Lower leg skin (tissue), 4 donors: ENCODE measurements at regions not wholly inside any gene's neighbourhood (a gene's known extent, or its start where the extent isn't known, plus 50 kb on each side); places are given as distances from the start of the nearest gene placed in this dataset.

Experiments
- DNase-seq, 2 donors: peaks; one replicate each; pipeline ENCODE4 v3.0.0-alpha.2; 2019; ENCODE audit warnings: low spot score in 2 of 2
- H3K4me3 ChIP-seq: fragments of 200-600 bp; sonication (generic); 2 replicates; pipeline ENCODE4 v1.5.1; 2017; ENCODE audit warnings: mild to moderate bottlenecking, low read depth; ENCODE audit not compliant: poor library complexity, severe bottlenecking
- CTCF ChIP-seq, 3 donors: fragments of 450-650 bp; IDR thresholded peaks; one replicate each; pipeline ENCODE4 v1.5.1; 2016; ENCODE audit warnings: antibody characterized with exemption in 3 of 3, mild to moderate bottlenecking in 3 of 3, moderate library complexity in 2 of 3
- POLR2A ChIP-seq, 2 donors: fragments of 450-650 bp; IDR thresholded peaks; one replicate each; pipeline ENCODE4 v1.6.1; 2016 to 2017; ENCODE audit warnings: antibody characterized with exemption in 2 of 2, mild to moderate bottlenecking in 1 of 2, moderate library complexity in 1 of 2
- WGBS, 2 donors: methylation state at CpG; one replicate each; pipeline ENCODE4 v1.1.5; 2018; 5-methylcytosine and 5-hydroxymethylcytosine counted together
- intact Hi-C: fragments of 100-400 bp; cut with DNase I; formaldehyde crosslinking; loops from one replicate; pipeline ENCODE4 v1.15.0; 2023; ENCODE audit warnings: low total_unique reads

GRCh38 chr2:78592491-78592890, 433.0 kb upstream of the REG3G start:
- intact Hi-C loops: no loop called here
- DNase-seq: no peak
- TF ChIP-seq CTCF (IDR thresholded peaks at IDR 0.05) (no peak), POLR2A (IDR thresholded peaks at IDR 0.05) (no peak)
- H3K4me3 ChIP-seq: no peak overlapping the region
- WGBS, 2 donors: 68 to 75% methylated on average over 3 of the region's 3 CpGs

- intact Hi-C loops: no loop called here
- TF ChIP-seq CTCF (IDR thresholded peaks at IDR 0.05) (no peak), POLR2A (IDR thresholded peaks at IDR 0.05) (no peak)
- no peak for DNase-seq
- WGBS, 2 donors: 89 to 100% methylated on average over 1 of the region's 1 CpG
- no peak overlapping the region for H3K4me3 ChIP-seq
Observed at GRCh38 chr2:78601113-78601512, 424.4 kb upstream of the REG3G start.

- WGBS, 2 donors: 91 to 94% methylated on average over 4 of the region's 4 CpGs
- TF ChIP-seq POLR2A (IDR thresholded peaks at IDR 0.05): no peak
- no peak for TF ChIP-seq CTCF (IDR thresholded peaks at IDR 0.05)
- no peak overlapping the region for H3K4me3 ChIP-seq
- DNase-seq: no peak
- intact Hi-C loops: no loop called here
Observed at GRCh38 chr2:78602862-78603261, 422.6 kb upstream of the REG3G start.

- WGBS, 2 donors: 28 to 40% methylated on average over 2 of the region's 2 CpGs
- intact Hi-C loops: no loop called here
Observed at GRCh38 chr2:78606895-78607294, 418.6 kb upstream of the REG3G start.

GRCh38 chr2:78614726-78615125, 410.8 kb upstream of the REG3G start:
- intact Hi-C loops: no loop called here
- no peak overlapping the region for H3K4me3 ChIP-seq
- no peak for DNase-seq
- 58 to 66% methylated on average over 1 of the region's 1 CpG for WGBS, 2 donors
- TF ChIP-seq CTCF (IDR thresholded peaks at IDR 0.05) (no peak), POLR2A (IDR thresholded peaks at IDR 0.05) (no peak)

More at GRCh38 chr2:78606895-78607294, 418.6 kb upstream of the REG3G start:
- DNase-seq: no peak
- no peak overlapping the region for H3K4me3 ChIP-seq
- TF ChIP-seq CTCF (IDR thresholded peaks at IDR 0.05) (no peak), POLR2A (IDR thresholded peaks at IDR 0.05) (no peak)

- 86 to 90% methylated on average over 2 of the region's 2 CpGs for WGBS, 2 donors
- no peak overlapping the region for H3K4me3 ChIP-seq
- intact Hi-C loops: no loop called here
- TF ChIP-seq CTCF (IDR thresholded peaks at IDR 0.05) (no peak), POLR2A (IDR thresholded peaks at IDR 0.05) (no peak)
- no peak for DNase-seq
Observed at GRCh38 chr2:78615956-78616355, 409.5 kb upstream of the REG3G start.
